Fibroblast of skin of back (primary cell): ENCODE measurements at regions not wholly inside any gene's neighbourhood (a gene's known extent, or its start where the extent isn't known, plus 50 kb on each side); places are given as distances from the start of the nearest gene placed in this dataset.
"Not testable (repeated sequence)": the region's sequence is repeated elsewhere in the genome, so short reads cannot be mapped to it uniquely, and the experiment has no call there.

Experiments used
- DNase-seq: peaks from one replicate; pipeline ENCODE4 v3.0.0-alpha.2; 2013

- DNase-seq: peak; percentile 89
These were observed 96.0 kb upstream of the USP24 start for GRCh38 chr1:55311057-55311641.

GRCh38 chr1:55310505-55310971 lies 95.4 kb upstream of the USP24 start:
- DNase-seq: peak; percentile 99

- no peak for DNase-seq
These were observed 94.8 kb upstream of the USP24 start for GRCh38 chr1:55309786-55310504.

- no peak for DNase-seq
These were observed 93.9 kb upstream of the USP24 start for GRCh38 chr1:55309053-55309452.

GRCh38 chr1:55305735-55306134 lies 90.6 kb upstream of the USP24 start:
- DNase-seq: peak; percentile 71

GRCh38 chr1:55304229-55304740 lies 89.1 kb upstream of the USP24 start:
- DNase-seq: no peak

- DNase-seq: peak; percentile 33
These were observed 87.8 kb upstream of the USP24 start for GRCh38 chr1:55302972-55303371.

- DNase-seq: no peak
These were observed 86.7 kb upstream of the USP24 start for GRCh38 chr1:55301912-55302311.

- DNase-seq: no peak
These were observed 85.8 kb upstream of the USP24 start for GRCh38 chr1:55300975-55301374.

GRCh38 chr1:55298167-55298894 lies 83.2 kb upstream of the USP24 start:
- DNase-seq: no peak

- DNase-seq: not testable (repeated sequence)
These were observed 81.1 kb upstream of the USP24 start for GRCh38 chr1:55296247-55296646.

GRCh38 chr1:55289614-55290013 lies 74.5 kb upstream of the USP24 start:
- no peak for DNase-seq

- no peak for DNase-seq
These were observed 73.9 kb upstream of the USP24 start for GRCh38 chr1:55289042-55289441.

GRCh38 chr1:55288245-55288644 lies 73.1 kb upstream of the USP24 start:
- no peak for DNase-seq

- no peak for DNase-seq
These were observed 72.6 kb upstream of the USP24 start for GRCh38 chr1:55287723-55288122.

- DNase-seq: peak; percentile 30
These were observed 71.9 kb upstream of the USP24 start for GRCh38 chr1:55286856-55287602.

GRCh38 chr1:55285834-55286233 lies 70.7 kb upstream of the USP24 start:
- DNase-seq: peak; percentile 21

- DNase-seq: peak; percentile 60
These were observed 69.7 kb upstream of the USP24 start for GRCh38 chr1:55284856-55285255.

- DNase-seq: no peak
These were observed 66.9 kb upstream of the USP24 start for GRCh38 chr1:55282058-55282457.

- peak; percentile 44 for DNase-seq
These were observed 65.6 kb upstream of the USP24 start for GRCh38 chr1:55280731-55281130.

- no peak for DNase-seq
These were observed 64.5 kb upstream of the USP24 start for GRCh38 chr1:55279627-55280026.

GRCh38 chr1:55278378-55278777 lies 63.2 kb upstream of the USP24 start:
- DNase-seq: no peak
